Panc1 (cell line): ENCODE measurements at regions not wholly inside any gene's neighbourhood (a gene's known extent, or its start where the extent isn't known, plus 50 kb on each side); places are given as distances from the start of the nearest gene placed in this dataset.

ENCODE experiments used
- ATAC-seq: fragments of 200-7000 bp; cut with Tn5 transposase; 2 replicates; pipeline ENCODE4 v1.9.1; 2020; ENCODE audit warnings: mild to moderate bottlenecking, moderate library complexity
- BruUV-seq: library from RNA; stranded (reverse); fragments of 400-500 nt; replicated peaks from 2 replicates; lab custom pipeline; 2021; lab: Mats Ljungman, UMichigan
- CTCF ChIA-PET: fragments of 300-600 bp; sonication (Branson Sonifier 250); formaldehyde crosslinking; loops from one replicate; lab custom pipeline; 2022; ENCODE audit warnings: antibody characterized with exemption; lab: Charles Lee
- POLR2A ChIA-PET: fragments of 300-600 bp; sonication (Branson Sonifier 250); formaldehyde crosslinking; loops from one replicate; lab custom pipeline; 2022; ENCODE audit warnings: antibody characterized with exemption; lab: Charles Lee
- DNase-seq: peaks from one replicate; pipeline ENCODE4 v3.0.0-alpha.2; 2010; ENCODE audit warnings: low read depth, low spot score
- H3K27ac ChIP-seq: 2 replicates; pipeline ENCODE4 v1.5.1; 2011; ENCODE audit warnings: mild to moderate bottlenecking, low read length, inconsistent platforms
- H3K27me3 ChIP-seq: fragments of 200-500 bp; sonication (Bioruptor generic); 2 replicates; pipeline ENCODE4 v1.6.0; 2014; ENCODE audit warnings: low read length, inconsistent platforms; ENCODE audit not compliant: control insufficient read depth, insufficient read depth
- H3K36me3 ChIP-seq: fragments of 200-500 bp; sonication (Bioruptor generic); 2 replicates; pipeline ENCODE4 v1.5.1; 2014; ENCODE audit warnings: inconsistent platforms, mild to moderate bottlenecking, low read length, moderate library complexity; ENCODE audit not compliant: control insufficient read depth, insufficient read depth
- H3K4me1 ChIP-seq: 2 replicates; pipeline ENCODE4 v1.5.1; 2011; ENCODE audit warnings: inconsistent platforms, mild to moderate bottlenecking, low read length, moderate library complexity; ENCODE audit not compliant: control insufficient read depth, insufficient read depth
- H3K4me3 ChIP-seq, 2 experiments: 2 replicates each; pipeline ENCODE4 v1.5.1; 2011 to 2012; ENCODE audit warnings: low read depth in 2 of 2, low read length in 2 of 2, mild to moderate bottlenecking in 2 of 2, inconsistent platforms in 1 of 2, moderate library complexity in 1 of 2
- H3K9me3 ChIP-seq: fragments of 200-500 bp; sonication (Bioruptor generic); 2 replicates; pipeline ENCODE4 v1.5.1; 2014; ENCODE audit warnings: low read depth, mild to moderate bottlenecking, inconsistent platforms, low read length, moderate library complexity; ENCODE audit not compliant: control insufficient read depth, insufficient read depth
- POLR2AphosphoS5 ChIP-seq: IDR thresholded peaks from 2 replicates; pipeline ENCODE4 v1.6.1; 2012; ENCODE audit warnings: mild to moderate bottlenecking, low read depth, low read length, moderate library complexity
- SIN3A ChIP-seq: IDR thresholded peaks from 2 replicates; pipeline ENCODE4 v1.6.1; 2012; ENCODE audit warnings: low read depth, mild to moderate bottlenecking, low read length, moderate library complexity, borderline replicate concordance; ENCODE audit not compliant: insufficient read depth
- TCF7L2 ChIP-seq: IDR thresholded peaks from 2 replicates; pipeline ENCODE4 v1.6.1; 2011; ENCODE audit warnings: mild to moderate bottlenecking, low read depth, low read length, inconsistent platforms
- in situ Hi-C: cut with HindIII; loops from 2 replicates; pipeline ENCODE4 v1.10.0; 2016; ENCODE audit warnings: low sequenced_read_pairs, low pct_unique_long_range_greater_than_20kb
- intact Hi-C: fragments of 100-400 bp; cut with micrococcal nuclease; formaldehyde crosslinking; loops from one replicate; pipeline ENCODE4 v1.10.0; 2022; ENCODE audit not compliant: unreplicated experiment
- TF ChIP-seq, protein P1 (sequence below): fragments of 450-650 bp; IDR thresholded peaks from 2 replicates; pipeline ENCODE4 v1.5.1; 2017; ENCODE audit warnings: mild to moderate bottlenecking
- TF ChIP-seq, protein P2 (sequence below), 2 experiments: IDR thresholded peaks; 2 replicates each; pipeline ENCODE4 v1.6.1; 2011 to 2012; ENCODE audit warnings: low read depth in 2 of 2, control low read depth in 1 of 2, low read length in 1 of 2, mild to moderate bottlenecking in 1 of 2, moderate library complexity in 1 of 2; ENCODE audit not compliant: insufficient read depth in 1 of 2

DNA sequence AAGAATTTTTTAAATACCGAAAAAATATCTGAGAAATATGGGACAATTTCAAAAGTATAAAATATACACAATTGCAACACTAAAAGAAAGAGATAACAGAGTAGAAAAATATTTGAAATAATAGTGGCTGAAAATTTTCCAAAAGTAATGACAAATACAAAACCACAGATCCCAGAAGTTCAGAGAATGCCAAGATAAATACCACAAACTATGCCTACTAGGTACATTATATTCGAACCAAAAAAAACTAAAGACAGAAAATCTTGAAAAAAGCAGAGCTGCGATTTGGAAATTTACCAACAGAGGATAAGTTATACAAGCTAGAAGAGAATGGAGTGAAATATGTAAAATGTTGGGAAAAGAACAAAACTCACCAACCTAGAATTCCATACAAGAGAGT is 191.3 kb upstream of the ELAC2 start:
- Histone ChIP-seq H3K27ac (no peak overlapping the region), H3K36me3 (no peaks in the 10 kb centered on the region), H3K4me3 (no peak overlapping the region), H3K27me3 (no peaks in the 10 kb centered on the region), H3K4me1 (no peaks in the 10 kb centered on the region), H3K9me3 (0 out of 2 replicates have a peak, but pooled peaks cover 2% of the 10 kb centered on the region)
- ChIA-PET CTCF (no interaction called here), POLR2A (no interaction called here)
- BruUV-seq: no TSS peak
- intact Hi-C loops: no loop called here
- ATAC-seq: no peak
- TF ChIP-seq, protein P1, sequence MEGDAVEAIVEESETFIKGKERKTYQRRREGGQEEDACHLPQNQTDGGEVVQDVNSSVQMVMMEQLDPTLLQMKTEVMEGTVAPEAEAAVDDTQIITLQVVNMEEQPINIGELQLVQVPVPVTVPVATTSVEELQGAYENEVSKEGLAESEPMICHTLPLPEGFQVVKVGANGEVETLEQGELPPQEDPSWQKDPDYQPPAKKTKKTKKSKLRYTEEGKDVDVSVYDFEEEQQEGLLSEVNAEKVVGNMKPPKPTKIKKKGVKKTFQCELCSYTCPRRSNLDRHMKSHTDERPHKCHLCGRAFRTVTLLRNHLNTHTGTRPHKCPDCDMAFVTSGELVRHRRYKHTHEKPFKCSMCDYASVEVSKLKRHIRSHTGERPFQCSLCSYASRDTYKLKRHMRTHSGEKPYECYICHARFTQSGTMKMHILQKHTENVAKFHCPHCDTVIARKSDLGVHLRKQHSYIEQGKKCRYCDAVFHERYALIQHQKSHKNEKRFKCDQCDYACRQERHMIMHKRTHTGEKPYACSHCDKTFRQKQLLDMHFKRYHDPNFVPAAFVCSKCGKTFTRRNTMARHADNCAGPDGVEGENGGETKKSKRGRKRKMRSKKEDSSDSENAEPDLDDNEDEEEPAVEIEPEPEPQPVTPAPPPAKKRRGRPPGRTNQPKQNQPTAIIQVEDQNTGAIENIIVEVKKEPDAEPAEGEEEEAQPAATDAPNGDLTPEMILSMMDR: no peak
- TF ChIP-seq SIN3A (no peak), TCF7L2 (no peak), POLR2AphosphoS5 (no peak)
- TF ChIP-seq, protein P2, sequence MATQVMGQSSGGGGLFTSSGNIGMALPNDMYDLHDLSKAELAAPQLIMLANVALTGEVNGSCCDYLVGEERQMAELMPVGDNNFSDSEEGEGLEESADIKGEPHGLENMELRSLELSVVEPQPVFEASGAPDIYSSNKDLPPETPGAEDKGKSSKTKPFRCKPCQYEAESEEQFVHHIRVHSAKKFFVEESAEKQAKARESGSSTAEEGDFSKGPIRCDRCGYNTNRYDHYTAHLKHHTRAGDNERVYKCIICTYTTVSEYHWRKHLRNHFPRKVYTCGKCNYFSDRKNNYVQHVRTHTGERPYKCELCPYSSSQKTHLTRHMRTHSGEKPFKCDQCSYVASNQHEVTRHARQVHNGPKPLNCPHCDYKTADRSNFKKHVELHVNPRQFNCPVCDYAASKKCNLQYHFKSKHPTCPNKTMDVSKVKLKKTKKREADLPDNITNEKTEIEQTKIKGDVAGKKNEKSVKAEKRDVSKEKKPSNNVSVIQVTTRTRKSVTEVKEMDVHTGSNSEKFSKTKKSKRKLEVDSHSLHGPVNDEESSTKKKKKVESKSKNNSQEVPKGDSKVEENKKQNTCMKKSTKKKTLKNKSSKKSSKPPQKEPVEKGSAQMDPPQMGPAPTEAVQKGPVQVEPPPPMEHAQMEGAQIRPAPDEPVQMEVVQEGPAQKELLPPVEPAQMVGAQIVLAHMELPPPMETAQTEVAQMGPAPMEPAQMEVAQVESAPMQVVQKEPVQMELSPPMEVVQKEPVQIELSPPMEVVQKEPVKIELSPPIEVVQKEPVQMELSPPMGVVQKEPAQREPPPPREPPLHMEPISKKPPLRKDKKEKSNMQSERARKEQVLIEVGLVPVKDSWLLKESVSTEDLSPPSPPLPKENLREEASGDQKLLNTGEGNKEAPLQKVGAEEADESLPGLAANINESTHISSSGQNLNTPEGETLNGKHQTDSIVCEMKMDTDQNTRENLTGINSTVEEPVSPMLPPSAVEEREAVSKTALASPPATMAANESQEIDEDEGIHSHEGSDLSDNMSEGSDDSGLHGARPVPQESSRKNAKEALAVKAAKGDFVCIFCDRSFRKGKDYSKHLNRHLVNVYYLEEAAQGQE (IDR thresholded peaks at IDR 0.05; ENCODE audit: insufficient read depth in 1 of 2, low read depth in 2 of 2, low read length in 1 of 2): no peak
- no peak for DNase-seq
- in situ Hi-C loops: no loop called here

DNA sequence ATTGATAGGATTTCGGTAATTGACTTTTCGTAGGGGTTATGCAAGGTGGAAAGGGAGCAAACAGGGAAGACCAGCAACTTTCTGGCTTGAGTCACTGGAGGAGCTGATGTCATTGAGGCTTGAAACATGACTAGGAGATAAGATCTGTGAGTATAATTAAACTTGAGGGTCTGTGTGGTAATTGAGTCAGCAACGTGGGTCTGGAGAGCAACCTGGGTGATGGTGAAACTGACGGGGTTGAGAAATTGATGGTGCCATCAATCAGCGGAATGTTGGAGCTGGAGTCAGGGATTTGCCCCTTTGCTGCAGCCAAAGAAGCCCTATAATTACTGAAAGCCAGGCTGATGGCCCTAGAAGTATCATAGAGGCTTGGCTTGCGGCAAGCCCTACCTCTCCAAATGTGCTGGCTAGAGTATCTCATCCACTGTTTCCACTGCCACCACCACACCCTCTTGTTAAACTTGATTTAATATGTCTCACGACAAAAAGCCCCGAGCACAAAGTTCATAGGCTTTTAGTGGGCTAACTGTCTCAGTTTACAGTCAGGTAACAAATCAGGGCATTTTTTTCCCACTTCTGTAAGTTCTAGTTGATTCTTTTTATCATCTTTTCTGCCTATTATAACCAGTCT is 186.9 kb upstream of the ELAC2 start:
- Histone ChIP-seq H3K4me1 (no peaks in the 10 kb centered on the region), H3K27me3 (no peaks in the 10 kb centered on the region), H3K4me3 (no peak overlapping the region), H3K9me3 (0 out of 2 replicates have a peak, but pooled peaks cover 2% of the 10 kb centered on the region), H3K27ac (no peak overlapping the region), H3K36me3 (no peaks in the 10 kb centered on the region)
- intact Hi-C loops: no loop called here
- DNase-seq (no peak), ATAC-seq (no peak)
- in situ Hi-C loops: no loop called here
- POLR2A ChIA-PET: no interaction called here
- TF ChIP-seq SIN3A (no peak), POLR2AphosphoS5 (no peak), TCF7L2 (no peak)
- TF ChIP-seq, protein P1: no peak
- TF ChIP-seq, protein P2 (IDR thresholded peaks at IDR 0.05; ENCODE audit: insufficient read depth in 1 of 2, low read depth in 2 of 2, low read length in 1 of 2): no peak
- no TSS peak for BruUV-seq
- CTCF ChIA-PET: no interaction called here
